Fibroblast of villous mesenchyme (primary cell): ENCODE measurements at regions not wholly inside any gene's neighbourhood (a gene's known extent, or its start where the extent isn't known, plus 50 kb on each side); places are given as distances from the start of the nearest gene placed in this dataset.

ENCODE experiments used
- DNase-seq: peaks from one replicate; pipeline ENCODE4 v3.0.0-alpha.2; 2010; ENCODE audit warnings: low read depth
- H3K4me3 ChIP-seq: 2 replicates; pipeline ENCODE4 v1.5.1; 2011; ENCODE audit warnings: low read depth, mild to moderate bottlenecking, low read length
- CTCF ChIP-seq: IDR thresholded peaks from 2 replicates; pipeline ENCODE4 v1.5.1; 2012; ENCODE audit warnings: low read depth, mild to moderate bottlenecking, low read length; ENCODE audit not compliant: insufficient read depth

DNA sequence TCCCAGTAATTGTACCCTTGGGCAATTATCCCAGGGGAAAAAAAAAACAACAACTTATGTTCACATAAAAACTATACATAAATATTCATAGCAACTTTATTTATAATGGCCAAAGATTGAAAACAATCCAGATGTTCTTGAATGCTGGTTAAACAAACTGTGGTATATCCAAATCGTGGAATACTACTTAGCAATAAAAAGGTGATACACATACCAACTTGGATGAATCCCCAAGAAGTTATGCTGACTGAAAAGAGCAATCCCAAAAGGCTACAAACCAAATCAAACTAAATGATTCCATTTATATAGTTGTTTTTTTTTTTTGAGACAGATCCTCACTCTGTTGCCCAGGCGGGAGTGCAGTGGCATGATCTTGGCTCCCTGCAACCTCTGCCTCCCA, 129.7 kb downstream of the QRSL1 start:
- no peak for DNase-seq
- H3K4me3 ChIP-seq, result no peak overlapping the region
- TF ChIP-seq CTCF, result no peak

- no peak overlapping the region for H3K4me3 ChIP-seq
- DNase-seq, result no peak
- TF ChIP-seq CTCF, result no peak
Measured at GRCh38 chr6:106757722-106758467, 128.5 kb downstream of the QRSL1 start.

- no peak overlapping the region for H3K4me3 ChIP-seq
- no peak for TF ChIP-seq CTCF
- DNase-seq, result peak; percentile 3
Measured at GRCh38 chr6:106757267-106757666, 127.9 kb downstream of the QRSL1 start.

- TF ChIP-seq CTCF, result no peak
- no peak overlapping the region for H3K4me3 ChIP-seq
- DNase-seq, result no peak
Measured at GRCh38 chr6:106754215-106754614, 124.8 kb downstream of the QRSL1 start.

DNA sequence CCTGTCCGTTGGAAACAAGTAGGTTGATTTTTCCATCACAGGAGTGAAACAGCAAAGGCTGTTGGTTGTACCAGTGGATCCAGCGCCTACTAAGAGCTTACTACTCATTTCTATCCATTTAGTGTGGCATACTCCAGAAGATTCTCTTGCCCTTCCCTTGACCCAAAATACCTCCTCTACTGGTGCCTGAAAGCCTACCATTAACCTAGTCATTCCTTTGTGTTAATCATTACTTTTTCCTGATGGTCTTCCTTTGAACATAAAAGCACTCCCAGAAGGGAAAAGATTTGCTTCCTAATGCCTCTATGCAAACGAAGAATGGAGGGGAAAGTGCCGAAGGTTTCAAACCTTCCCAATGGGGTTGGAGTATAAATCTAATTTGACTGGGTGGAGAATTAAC, 123.3 kb downstream of the QRSL1 start:
- no peak for DNase-seq
- TF ChIP-seq CTCF, result no peak
- no peak overlapping the region for H3K4me3 ChIP-seq

- DNase-seq, result no peak
- no peak overlapping the region for H3K4me3 ChIP-seq
- no peak for TF ChIP-seq CTCF
Measured at GRCh38 chr6:106751501-106752252, 122.3 kb downstream of the QRSL1 start.
